BLaER1 (cell line): ENCODE measurements at regions not wholly inside any gene's neighbourhood (a gene's known extent, or its start where the extent isn't known, plus 50 kb on each side); places are given as distances from the start of the nearest gene placed in this dataset.

ENCODE experiments used
- H3K27ac ChIP-seq: shearing (Covaris generic); formaldehyde crosslinking; 2 replicates; pipeline ENCODE4 v1.8.1; 2022
- H3K27me3 ChIP-seq: shearing (Covaris generic); formaldehyde crosslinking; 2 replicates; pipeline ENCODE4 v1.8.1; 2022
- H3K36me3 ChIP-seq: shearing (Covaris generic); formaldehyde crosslinking; 2 replicates; pipeline ENCODE4 v1.8.1; 2022
- H3K4me1 ChIP-seq: shearing (Covaris generic); formaldehyde crosslinking; 2 replicates; pipeline ENCODE4 v1.8.1; 2022
- H3K4me2 ChIP-seq: shearing (Covaris generic); formaldehyde crosslinking; 2 replicates; pipeline ENCODE4 v1.8.1; 2022
- H3K4me3 ChIP-seq: shearing (Covaris generic); formaldehyde crosslinking; 2 replicates; pipeline ENCODE4 v1.8.1; 2022
- H3K9ac ChIP-seq: shearing (Covaris generic); formaldehyde crosslinking; 2 replicates; pipeline ENCODE4 v1.8.1; 2022
- H3K9me3 ChIP-seq: shearing (Covaris generic); formaldehyde crosslinking; 2 replicates; pipeline ENCODE4 v1.8.1; 2022
- H4K20me1 ChIP-seq: shearing (Covaris generic); formaldehyde crosslinking; 2 replicates; pipeline ENCODE4 v1.8.1; 2022
- Cebpa-rat ChIP-seq: shearing (Covaris generic); IDR thresholded peaks from 2 replicates; pipeline ENCODE4 v1.8.1; 2022

DNA sequence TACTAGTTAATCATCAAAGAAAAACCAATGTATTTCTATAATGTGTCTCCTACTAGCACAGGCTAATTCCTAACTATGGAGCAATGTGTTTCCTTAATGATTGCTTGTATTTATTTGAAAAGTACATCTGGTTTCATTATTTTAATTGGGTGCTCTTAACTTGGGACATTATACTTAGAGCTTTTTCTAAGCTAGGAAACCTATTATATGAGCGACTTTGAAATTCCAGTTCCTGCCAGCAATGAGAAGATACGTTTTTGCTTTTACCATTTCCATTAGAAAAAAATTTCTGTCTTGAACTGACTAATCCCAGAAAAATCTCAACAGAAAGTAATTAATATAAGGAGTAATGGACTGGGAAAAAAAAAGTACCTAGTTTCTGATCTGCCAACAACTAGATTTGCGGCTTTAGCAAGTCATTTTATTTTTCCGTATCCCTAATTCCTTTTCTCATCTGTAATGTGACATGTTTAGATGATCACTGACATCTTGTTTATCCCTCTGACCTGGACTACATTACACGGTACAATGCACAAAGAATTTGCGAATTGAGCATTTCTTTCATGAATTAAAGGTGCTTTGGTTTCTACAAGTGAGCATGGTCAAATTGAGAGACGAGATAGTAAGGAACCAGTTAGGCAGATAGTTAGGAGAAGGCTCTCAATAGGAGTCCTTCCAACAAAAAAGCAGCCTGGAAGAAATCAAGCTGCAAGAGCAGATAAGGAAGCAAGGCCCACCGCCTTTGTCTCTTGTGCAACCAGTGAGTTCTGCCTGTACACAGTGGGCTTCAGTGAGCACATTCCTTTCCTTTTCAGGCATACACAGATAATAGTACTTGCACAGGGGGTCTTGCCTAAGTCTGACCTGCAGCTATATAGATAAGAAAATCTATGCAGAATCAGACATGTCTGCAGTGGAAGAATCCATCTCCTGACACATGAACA lies 1765.0 kb upstream of the FLRT2 start:
- H4K20me1 ChIP-seq: no peaks in the 10 kb centered on the region
- no peaks in the 10 kb centered on the region for H3K27me3 ChIP-seq
- no peak overlapping the region for H3K9ac ChIP-seq
- H3K36me3 ChIP-seq: no peaks in the 10 kb centered on the region
- H3K4me3 ChIP-seq: no peak overlapping the region
- H3K9me3 ChIP-seq: no peaks in the 10 kb centered on the region
- H3K4me2 ChIP-seq: no peak overlapping the region
- no peak for TF ChIP-seq Cebpa-rat
- H3K27ac ChIP-seq: no peak overlapping the region
- H3K4me1 ChIP-seq: no peaks in the 10 kb centered on the region

GRCh38 chr14:83777516-83777915 lies 1752.4 kb upstream of the FLRT2 start:
- H3K9me3 ChIP-seq: no peaks in the 10 kb centered on the region
- TF ChIP-seq Cebpa-rat: no peak
- no peaks in the 10 kb centered on the region for H3K27me3 ChIP-seq
- no peaks in the 10 kb centered on the region for H3K36me3 ChIP-seq
- H4K20me1 ChIP-seq: no peaks in the 10 kb centered on the region
- H3K4me2 ChIP-seq: no peak overlapping the region
- no peak overlapping the region for H3K4me3 ChIP-seq
- H3K27ac ChIP-seq: no peak overlapping the region
- H3K4me1 ChIP-seq: no peaks in the 10 kb centered on the region
- H3K9ac ChIP-seq: no peak overlapping the region

GRCh38 chr14:83779266-83779665 lies 1750.7 kb upstream of the FLRT2 start:
- Histone ChIP-seq H3K4me3 (no peak overlapping the region), H3K36me3 (no peaks in the 10 kb centered on the region), H4K20me1 (no peaks in the 10 kb centered on the region), H3K9me3 (no peaks in the 10 kb centered on the region), H3K27me3 (no peaks in the 10 kb centered on the region), H3K27ac (no peak overlapping the region), H3K4me2 (no peak overlapping the region), H3K4me1 (no peaks in the 10 kb centered on the region), H3K9ac (no peak overlapping the region)
- no peak for TF ChIP-seq Cebpa-rat

GRCh38 chr14:83780321-83780720 lies 1749.6 kb upstream of the FLRT2 start:
- Histone ChIP-seq H4K20me1 (no peaks in the 10 kb centered on the region), H3K27me3 (no peaks in the 10 kb centered on the region), H3K9ac (no peak overlapping the region), H3K36me3 (no peaks in the 10 kb centered on the region), H3K4me3 (no peak overlapping the region), H3K27ac (no peak overlapping the region), H3K4me1 (no peaks in the 10 kb centered on the region), H3K4me2 (no peak overlapping the region), H3K9me3 (no peaks in the 10 kb centered on the region)
- no peak for TF ChIP-seq Cebpa-rat

DNA sequence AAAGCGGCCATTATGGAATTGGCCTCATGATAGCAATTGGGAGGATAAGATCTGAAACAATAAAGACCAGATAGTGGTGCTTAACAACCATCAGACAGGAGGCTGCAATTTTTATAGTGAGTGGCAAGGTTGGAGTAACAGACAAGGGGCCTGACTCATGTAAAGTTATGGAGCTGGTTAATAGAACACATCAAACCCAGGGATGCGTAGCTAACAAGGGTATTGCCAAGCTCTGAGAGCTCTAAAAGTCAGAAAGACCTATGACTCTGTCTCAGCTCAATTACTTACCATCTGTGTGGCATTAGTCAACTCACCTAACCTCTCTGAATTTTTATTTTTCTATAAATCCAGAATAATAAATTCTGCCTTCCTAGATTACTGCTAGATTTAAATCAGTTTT lies 1731.5 kb upstream of the FLRT2 start:
- no peak overlapping the region for H3K4me2 ChIP-seq
- no peak for TF ChIP-seq Cebpa-rat
- no peak overlapping the region for H3K4me3 ChIP-seq
- no peak overlapping the region for H3K9ac ChIP-seq
- no peaks in the 10 kb centered on the region for H4K20me1 ChIP-seq
- no peaks in the 10 kb centered on the region for H3K9me3 ChIP-seq
- no peaks in the 10 kb centered on the region for H3K4me1 ChIP-seq
- H3K27ac ChIP-seq: no peak overlapping the region
- no peaks in the 10 kb centered on the region for H3K27me3 ChIP-seq
- no peaks in the 10 kb centered on the region for H3K36me3 ChIP-seq

GRCh38 chr14:83799233-83799632 lies 1730.7 kb upstream of the FLRT2 start:
- H3K27me3 ChIP-seq: no peaks in the 10 kb centered on the region

DNA sequence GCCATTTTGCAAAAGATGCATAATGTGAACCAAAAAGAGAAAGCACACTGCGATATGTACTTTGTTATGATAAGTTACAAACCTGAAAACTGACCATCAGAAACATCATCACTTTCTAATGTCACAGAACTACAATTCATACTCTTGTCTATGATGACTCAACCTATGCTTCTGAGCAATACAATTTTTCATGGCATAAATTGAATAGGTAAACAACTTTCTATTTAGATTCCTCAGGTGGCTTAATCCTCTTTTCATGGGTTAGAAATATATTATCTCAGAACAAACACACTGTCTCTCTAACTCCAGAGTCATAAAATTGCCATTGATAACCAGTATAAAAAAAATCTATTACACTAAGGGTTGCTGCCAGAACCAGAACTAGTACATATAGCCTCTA lies 1715.0 kb upstream of the FLRT2 start:
- Histone ChIP-seq H4K20me1 (no peaks in the 10 kb centered on the region), H3K27me3 (no peaks in the 10 kb centered on the region), H3K9me3 (no peaks in the 10 kb centered on the region), H3K4me1 (no peaks in the 10 kb centered on the region), H3K36me3 (no peaks in the 10 kb centered on the region), H3K27ac (no peak overlapping the region), H3K9ac (no peak overlapping the region), H3K4me2 (no peak overlapping the region), H3K4me3 (no peak overlapping the region)
- TF ChIP-seq Cebpa-rat: no peak

More at GRCh38 chr14:83799233-83799632, 1730.7 kb upstream of the FLRT2 start:
- Histone ChIP-seq H3K9me3 (no peaks in the 10 kb centered on the region), H3K4me3 (no peak overlapping the region), H3K27ac (no peak overlapping the region), H3K4me1 (no peaks in the 10 kb centered on the region), H4K20me1 (no peaks in the 10 kb centered on the region), H3K9ac (no peak overlapping the region), H3K4me2 (no peak overlapping the region), H3K36me3 (no peaks in the 10 kb centered on the region)
- TF ChIP-seq Cebpa-rat: no peak

DNA sequence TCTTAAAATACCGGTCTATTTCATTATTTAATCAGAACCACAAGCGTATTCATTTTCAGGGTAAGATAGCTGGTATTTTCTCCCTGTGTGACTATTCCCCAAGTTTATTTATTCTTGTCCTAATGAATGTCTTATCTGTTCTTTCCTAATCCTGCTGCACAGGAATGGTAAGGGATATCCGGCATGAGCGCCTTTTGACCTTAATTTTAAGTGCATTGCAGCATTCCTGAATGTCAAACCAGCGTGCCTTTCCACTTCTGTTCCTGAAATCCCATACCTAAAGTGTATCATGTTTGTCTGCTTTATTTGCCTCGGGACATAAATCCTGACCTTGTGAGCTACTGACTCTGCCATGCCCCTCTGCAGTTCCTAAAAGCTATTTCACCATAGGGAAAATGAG lies 1713.2 kb upstream of the FLRT2 start:
- H3K4me1 ChIP-seq: no peaks in the 10 kb centered on the region

GRCh38 chr14:83825843-83826242 lies 1704.1 kb upstream of the FLRT2 start:
- no peak overlapping the region for H3K27ac ChIP-seq

More for the DNA sequence above, 1713.2 kb upstream of the FLRT2 start:
- Histone ChIP-seq H3K4me3 (no peak overlapping the region), H3K4me2 (no peak overlapping the region), H3K9ac (no peak overlapping the region), H4K20me1 (no peaks in the 10 kb centered on the region), H3K27me3 (no peaks in the 10 kb centered on the region), H3K36me3 (no peaks in the 10 kb centered on the region), H3K9me3 (no peaks in the 10 kb centered on the region), H3K27ac (no peak overlapping the region)
- TF ChIP-seq Cebpa-rat: no peak

GRCh38 chr14:83826838-83827237 lies 1703.1 kb upstream of the FLRT2 start:
- Histone ChIP-seq H3K36me3 (no peaks in the 10 kb centered on the region), H3K4me1 (no peaks in the 10 kb centered on the region), H3K27me3 (no peaks in the 10 kb centered on the region), H3K27ac (no peak overlapping the region), H3K4me3 (no peak overlapping the region), H3K9me3 (no peaks in the 10 kb centered on the region), H4K20me1 (no peaks in the 10 kb centered on the region), H3K4me2 (no peak overlapping the region), H3K9ac (no peak overlapping the region)
- TF ChIP-seq Cebpa-rat: no peak

More at GRCh38 chr14:83825843-83826242, 1704.1 kb upstream of the FLRT2 start:
- Histone ChIP-seq H3K27me3 (no peaks in the 10 kb centered on the region), H3K4me3 (no peak overlapping the region), H3K4me2 (no peak overlapping the region), H3K9me3 (no peaks in the 10 kb centered on the region), H3K36me3 (no peaks in the 10 kb centered on the region), H3K9ac (no peak overlapping the region), H4K20me1 (no peaks in the 10 kb centered on the region), H3K4me1 (no peaks in the 10 kb centered on the region)
- no peak for TF ChIP-seq Cebpa-rat
